ENCODE measurements at regions not wholly inside any gene's neighbourhood (a gene's known extent, or its start where the extent isn't known, plus 50 kb on each side); places are given as distances from the start of the nearest gene placed in this dataset.
"Not testable (repeated sequence)": the region's sequence is repeated elsewhere in the genome, so short reads cannot be mapped to it uniquely, and the experiment has no call there.

DNA sequence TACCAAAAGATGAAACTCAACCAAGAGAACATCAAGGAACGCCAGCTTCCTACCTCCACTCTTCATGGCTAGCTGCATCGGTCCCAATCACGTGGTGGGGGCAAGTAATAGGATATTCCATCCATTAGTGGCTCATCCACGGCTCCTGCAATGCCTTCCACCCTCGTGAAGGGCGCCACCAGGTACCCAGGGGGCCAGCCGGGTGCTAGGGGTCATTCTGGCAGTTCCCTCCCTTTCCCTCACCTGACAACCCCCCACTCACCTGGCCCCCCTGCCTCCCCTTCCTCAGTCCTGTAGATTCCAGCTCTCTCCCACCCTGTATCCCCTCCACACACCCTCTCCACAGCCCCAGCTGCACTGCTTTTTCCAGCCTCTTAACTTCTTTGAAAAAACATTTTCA is 161.9 kb downstream of the URI1 start:
- DNase-seq: no peak

- DNase-seq: no peak
Measured at GRCh38 chr19:30105316-30105715, 163.3 kb downstream of the URI1 start.

DNA sequence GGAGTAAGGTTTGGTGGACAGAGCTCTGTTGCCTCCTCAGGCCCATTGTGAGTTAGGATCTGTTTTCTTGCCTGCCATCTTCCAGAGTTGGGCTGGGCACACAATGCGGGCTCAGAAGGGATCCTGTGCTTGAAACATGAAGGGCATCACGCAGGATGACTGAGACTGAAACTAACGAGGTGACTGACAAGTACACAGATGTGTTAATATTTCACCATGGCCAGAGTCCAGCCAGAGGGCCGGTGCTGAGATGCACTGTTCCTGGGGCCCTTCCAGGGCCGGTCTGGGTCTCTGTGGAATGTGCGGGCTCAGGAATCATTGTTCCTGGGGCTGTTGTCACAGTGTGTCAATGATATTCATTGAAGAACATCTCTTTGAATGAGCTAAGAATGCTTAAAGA is 163.7 kb downstream of the URI1 start:
- no peak for DNase-seq

GRCh38 chr19:30106417-30107095 is 164.5 kb downstream of the URI1 start:
- no peak for DNase-seq

DNA sequence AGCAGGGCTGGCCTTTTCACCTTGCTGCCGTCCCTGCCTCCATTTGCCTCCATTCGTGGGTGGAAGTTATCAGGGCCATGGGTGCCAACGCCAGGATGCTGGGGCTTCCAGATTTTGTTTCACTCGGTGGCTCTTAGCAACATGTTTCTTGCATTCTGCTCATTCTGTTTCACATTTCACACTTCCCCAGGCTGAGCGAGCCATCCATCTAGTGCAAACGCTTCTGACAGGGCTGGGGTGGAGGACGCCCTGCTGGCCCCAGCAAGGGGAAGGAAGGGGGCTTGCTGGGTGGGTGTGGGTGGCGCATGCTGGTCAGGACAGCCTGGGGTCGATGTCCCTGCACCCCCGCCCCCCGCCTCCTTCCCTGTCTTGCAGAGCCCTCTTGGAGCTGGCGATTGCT is 165.2 kb downstream of the URI1 start:
- no peak for DNase-seq

- no peak for DNase-seq
Measured at GRCh38 chr19:30109565-30109964, 167.5 kb downstream of the URI1 start.

- DNase-seq: no peak
Measured at GRCh38 chr19:30111021-30111855, 169.2 kb downstream of the URI1 start.

- DNase-seq: no peak
Measured at GRCh38 chr19:30112171-30112570, 170.1 kb downstream of the URI1 start.

GRCh38 chr19:30112666-30113065 is 170.6 kb downstream of the URI1 start:
- DNase-seq: no peak

DNA sequence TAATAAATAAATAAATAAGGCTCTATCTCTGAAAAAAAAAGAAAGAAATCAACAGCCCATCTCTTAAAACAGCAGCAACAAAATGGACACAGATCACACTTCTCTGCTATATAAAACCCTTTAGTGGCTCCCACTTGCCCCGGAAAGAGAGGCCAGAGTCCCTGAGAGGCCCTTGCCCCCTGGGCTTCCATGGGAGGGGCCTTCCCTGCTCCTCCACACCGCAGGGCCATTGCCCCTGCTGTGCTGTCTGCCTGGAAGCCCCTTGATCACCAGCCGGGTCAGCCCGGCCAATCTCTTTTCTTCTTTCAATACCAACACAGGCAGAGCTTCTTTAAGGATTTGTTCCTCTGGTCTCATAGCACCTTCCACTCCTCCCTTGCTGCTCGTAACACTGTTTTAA is 171.1 kb downstream of the URI1 start:
- no peak for DNase-seq

DNA sequence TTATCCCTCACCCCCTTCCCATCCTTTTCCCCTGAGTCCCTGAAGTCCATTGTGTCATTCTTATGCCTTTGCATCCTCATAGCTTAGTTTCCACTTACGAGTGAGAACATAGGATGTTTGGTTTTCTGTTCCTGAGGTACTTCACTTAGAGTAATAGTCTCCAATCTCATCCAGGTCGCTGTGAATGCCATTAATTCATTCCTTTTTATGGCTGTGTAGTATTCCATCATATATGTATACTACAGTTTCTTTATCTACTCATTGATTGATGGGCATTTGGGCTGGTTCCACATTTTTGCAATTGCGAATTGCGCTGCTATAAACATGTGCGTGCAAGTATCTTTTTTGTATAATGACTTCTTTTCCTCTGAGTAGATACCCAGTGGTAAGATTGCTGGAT is 172.1 kb downstream of the URI1 start:
- DNase-seq: not testable (repeated sequence)

GRCh38 chr19:30115947-30116346 is 173.9 kb downstream of the URI1 start:
- DNase-seq: no peak

- DNase-seq: no peak
Measured at GRCh38 chr19:30116530-30116929, 174.5 kb downstream of the URI1 start.

DNA sequence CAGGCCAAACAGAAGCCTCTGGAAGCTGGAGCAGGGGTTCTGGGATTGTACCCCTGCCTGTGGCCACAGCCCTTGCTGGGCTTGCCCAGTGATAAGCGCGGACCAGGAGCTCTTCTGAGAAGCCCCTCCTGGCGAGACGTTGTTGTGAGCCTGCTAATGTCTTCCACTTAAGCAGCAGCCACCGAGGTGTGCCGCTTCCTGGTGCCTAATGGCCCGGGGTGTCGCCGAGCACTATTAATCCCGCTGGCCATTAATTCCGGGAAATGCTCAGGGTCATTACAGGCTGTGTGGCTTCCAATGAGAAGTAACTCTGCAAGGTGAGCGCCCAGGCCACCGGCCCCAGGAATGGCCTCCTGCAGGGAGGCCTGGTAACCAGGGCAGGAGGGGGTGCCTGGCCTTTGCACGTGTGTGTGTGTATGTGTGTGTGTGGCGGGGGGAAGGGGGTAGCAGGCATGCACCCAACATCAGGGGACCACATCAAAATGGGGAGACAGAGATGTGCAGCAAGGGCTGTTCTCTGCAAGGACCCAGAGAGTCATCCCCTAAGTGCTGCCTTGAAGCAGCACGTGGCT is 175.0 kb downstream of the URI1 start:
- peak; percentile 39 for DNase-seq

DNA sequence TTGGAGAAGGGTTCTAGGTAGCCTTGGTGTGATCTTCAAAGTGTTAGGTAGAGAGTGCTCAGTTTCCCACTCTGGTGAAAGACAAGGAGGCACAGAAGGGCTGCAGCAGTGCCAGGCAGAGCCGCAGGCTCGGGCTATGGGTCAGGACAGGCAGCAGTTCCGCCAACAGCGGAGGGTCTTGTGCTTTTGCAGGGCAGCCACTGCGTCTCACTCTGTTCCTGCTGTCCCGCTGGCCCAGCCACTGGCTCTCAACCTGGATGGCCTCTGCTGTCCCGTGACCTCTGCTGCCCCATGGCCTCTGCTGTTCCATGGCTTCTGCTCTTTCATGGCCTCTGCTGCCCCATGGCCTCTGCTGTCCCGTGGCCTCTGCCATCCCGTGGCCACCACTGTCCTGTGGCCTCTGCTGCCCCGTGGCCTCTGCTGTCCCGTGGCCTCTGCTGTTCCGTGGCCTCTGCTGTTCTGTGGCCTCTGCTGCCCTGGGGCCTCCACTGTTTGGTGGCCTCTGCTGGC is 175.7 kb downstream of the URI1 start:
- no peak for DNase-seq

DNA sequence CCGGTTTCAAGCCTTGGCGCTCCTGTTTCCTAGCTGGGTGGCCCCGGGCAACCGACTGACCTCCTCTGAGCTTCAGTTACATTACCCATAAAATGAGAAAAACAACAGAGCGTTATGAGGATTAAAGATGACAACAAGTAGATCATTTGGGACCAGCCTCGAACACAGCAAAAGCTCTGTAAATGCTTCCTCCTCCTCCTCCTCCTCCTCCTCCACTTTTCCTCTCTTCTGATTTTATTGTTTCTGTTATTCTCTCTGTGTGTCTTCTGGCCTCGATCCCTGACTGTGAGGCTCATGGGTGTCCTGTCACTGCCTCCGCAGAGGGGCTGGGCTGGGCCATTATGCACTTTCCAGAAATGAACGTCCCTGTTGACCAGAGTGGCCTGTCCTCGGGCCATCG is 176.2 kb downstream of the URI1 start:
- DNase-seq: no peak

- no peak for DNase-seq
Measured at GRCh38 chr19:30118760-30119159, 176.7 kb downstream of the URI1 start.

DNA sequence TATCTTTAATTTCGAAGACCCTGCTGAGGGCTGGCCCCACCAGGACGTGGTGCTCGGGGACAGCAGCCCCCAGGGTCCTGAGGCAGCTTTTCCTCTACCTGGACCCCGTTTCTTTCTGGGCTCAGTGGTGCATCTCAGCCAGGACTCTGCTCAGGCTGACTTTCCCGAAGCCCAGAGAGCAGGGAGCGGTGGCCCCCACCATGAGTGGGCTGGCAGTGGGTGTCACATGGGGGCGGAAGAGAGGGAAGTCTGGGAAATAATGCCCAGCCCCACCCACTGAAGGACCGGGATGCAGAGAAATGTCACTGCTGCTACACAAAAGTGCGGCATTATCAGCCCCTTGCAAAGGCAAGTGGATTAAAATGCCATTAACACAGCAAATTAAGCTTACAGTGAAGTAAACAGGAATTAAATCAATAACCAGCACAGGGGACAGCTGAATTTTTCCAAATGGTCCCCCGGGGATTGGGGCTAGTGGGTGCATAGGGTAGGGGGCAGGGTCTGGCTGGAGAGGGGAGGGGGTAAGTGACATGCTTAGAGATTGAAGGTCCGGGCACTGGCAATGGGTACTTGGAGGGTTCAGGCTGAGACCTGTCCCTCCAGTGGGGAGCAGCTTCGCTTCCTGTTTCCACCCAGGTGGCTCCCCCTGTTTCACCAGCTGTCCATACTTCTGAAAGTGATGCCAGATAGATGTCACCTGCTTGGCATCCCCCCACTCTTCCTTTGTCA is 177.3 kb downstream of the URI1 start:
- DNase-seq: no peak

DNA sequence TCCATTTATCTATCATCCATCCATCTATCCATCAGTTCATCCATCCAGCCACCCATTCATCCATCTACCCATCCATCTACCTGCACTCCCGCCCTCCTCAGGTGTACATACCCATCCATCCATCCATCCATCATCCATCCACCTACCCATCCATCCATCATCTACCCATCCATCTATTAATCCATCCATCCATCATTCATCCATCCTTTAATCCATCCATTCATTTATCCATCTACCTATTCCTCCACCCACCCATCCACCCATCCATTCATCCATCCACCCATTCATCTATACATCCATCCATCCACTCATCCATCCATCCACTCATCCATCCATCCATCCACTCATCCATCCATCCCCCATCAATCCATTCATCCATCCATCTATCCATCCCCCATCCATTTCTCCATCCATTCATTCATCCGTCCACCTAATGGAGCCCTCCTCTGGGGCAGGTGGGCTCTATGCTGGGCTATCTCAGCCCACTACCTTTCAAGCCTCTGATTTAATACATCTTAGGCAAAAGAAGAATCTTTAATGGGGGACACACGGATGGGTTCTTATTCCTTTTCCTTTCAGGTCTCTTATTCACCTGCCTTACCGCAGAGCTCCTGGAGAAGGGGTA is 178.9 kb downstream of the URI1 start:
- no peak for DNase-seq

DNA sequence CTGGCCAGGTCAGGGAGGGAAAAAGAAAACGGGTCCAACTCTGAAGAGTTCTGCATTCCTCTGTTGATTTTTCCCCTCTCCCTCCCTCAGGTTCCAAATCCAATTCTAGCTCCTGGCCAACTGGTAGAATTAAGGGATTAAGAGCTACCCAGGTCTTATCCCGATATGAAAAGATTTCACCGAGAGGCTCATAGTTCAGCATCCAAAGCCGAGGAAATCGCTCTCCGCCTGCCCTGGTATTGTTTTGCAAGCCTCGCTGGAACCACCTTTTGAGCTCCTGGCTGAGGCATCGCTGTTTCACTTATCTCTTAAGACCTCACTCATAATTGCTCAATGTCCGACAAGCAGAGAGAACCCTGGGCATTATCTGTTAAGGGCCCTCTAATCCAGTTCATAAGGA is 180.4 kb downstream of the URI1 start:
- no peak for DNase-seq

DNA sequence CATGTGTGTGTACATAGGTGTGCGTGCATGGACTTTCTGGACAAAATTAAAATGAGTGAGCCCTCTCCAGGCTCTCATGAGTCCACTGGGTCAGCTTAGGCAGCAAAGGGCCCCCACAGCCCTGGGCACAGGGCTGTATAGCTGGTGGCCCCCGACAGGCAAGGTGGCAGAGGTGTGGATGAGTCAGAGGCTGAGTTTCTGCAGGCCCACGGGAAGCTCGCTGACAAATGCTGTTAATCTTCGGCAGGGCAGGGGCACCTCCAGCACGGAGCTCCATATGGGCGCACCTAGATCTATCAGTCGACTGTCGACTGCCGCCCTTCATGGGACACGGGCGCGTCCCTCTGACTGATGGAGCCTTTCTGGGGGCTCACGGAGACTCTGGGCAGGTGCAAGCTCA is 181.1 kb downstream of the URI1 start:
- no peak for DNase-seq

- no peak for DNase-seq
Measured at GRCh38 chr19:30123611-30124010, 181.6 kb downstream of the URI1 start.

GRCh38 chr19:30128211-30128610 is 186.2 kb downstream of the URI1 start:
- no peak for DNase-seq

Data from retina (tissue), 1 donor.